K562 (cell line): ENCODE measurements at regions not wholly inside any gene's neighbourhood (a gene's known extent, or its start where the extent isn't known, plus 50 kb on each side); places are given as distances from the start of the nearest gene placed in this dataset.

Experiments used
- CHD7 ChIP-seq: fragments of 200-600 bp; sonication (generic); IDR thresholded peaks from one replicate; pipeline ENCODE4 v1.6.1; 2012; ENCODE audit warnings: mild to moderate bottlenecking, low read depth, low read length, inconsistent platforms
- ESRRA ChIP-seq: fragments of 450-650 bp; IDR thresholded peaks from 2 replicates; pipeline ENCODE4 v1.6.1; 2014; ENCODE audit warnings: low read depth, mild to moderate bottlenecking, moderate library complexity, borderline replicate concordance
- MAFG ChIP-seq: fragments of 450-650 bp; conservative IDR thresholded peaks from 2 replicates; pipeline ENCODE4 v1.6.1; 2016; ENCODE audit warnings: missing genetic modification characterization, missing compliant biosample characterization

GRCh38 chr12:4168036-4168435 is 105.5 kb upstream of the CCND2 start (continued):
- TF ChIP-seq CHD7 (no peak), ESRRA (no peak), MAFG (tag) (no peak)
- TF ChIP-seq, all 486 proteins: peak for 0
